ENCODE measurements at regions not wholly inside any gene's neighbourhood (a gene's known extent, or its start where the extent isn't known, plus 50 kb on each side); places are given as distances from the start of the nearest gene placed in this dataset.
"Not testable (repeated sequence)": the region's sequence is repeated elsewhere in the genome, so short reads cannot be mapped to it uniquely, and the experiment has no call there.

- no peaks in the 10 kb centered on the region for H3K79me2 ChIP-seq
- TF ChIP-seq, protein P1, sequence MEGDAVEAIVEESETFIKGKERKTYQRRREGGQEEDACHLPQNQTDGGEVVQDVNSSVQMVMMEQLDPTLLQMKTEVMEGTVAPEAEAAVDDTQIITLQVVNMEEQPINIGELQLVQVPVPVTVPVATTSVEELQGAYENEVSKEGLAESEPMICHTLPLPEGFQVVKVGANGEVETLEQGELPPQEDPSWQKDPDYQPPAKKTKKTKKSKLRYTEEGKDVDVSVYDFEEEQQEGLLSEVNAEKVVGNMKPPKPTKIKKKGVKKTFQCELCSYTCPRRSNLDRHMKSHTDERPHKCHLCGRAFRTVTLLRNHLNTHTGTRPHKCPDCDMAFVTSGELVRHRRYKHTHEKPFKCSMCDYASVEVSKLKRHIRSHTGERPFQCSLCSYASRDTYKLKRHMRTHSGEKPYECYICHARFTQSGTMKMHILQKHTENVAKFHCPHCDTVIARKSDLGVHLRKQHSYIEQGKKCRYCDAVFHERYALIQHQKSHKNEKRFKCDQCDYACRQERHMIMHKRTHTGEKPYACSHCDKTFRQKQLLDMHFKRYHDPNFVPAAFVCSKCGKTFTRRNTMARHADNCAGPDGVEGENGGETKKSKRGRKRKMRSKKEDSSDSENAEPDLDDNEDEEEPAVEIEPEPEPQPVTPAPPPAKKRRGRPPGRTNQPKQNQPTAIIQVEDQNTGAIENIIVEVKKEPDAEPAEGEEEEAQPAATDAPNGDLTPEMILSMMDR (IDR thresholded peaks at IDR 0.05): no peak
- H3K9ac ChIP-seq: no peak overlapping the region
- H3K4me1 ChIP-seq: no peaks in the 10 kb centered on the region
- H2AFZ ChIP-seq: no peak overlapping the region
- H3K4me3 ChIP-seq (ENCODE audit: low read depth, low read length): no peak overlapping the region
- H3K27me3 ChIP-seq (ENCODE audit: control insufficient read depth, insufficient read depth, low read length): no peaks in the 10 kb centered on the region
- no peak overlapping the region for H3K4me2 ChIP-seq (ENCODE audit: low read length)
- no peaks in the 10 kb centered on the region for H3K9me3 ChIP-seq (ENCODE audit: control insufficient read depth, low read length)
- H3K36me3 ChIP-seq (ENCODE audit: control insufficient read depth, insufficient read depth, low read length): no peaks in the 10 kb centered on the region
- no peak overlapping the region for H3K27ac ChIP-seq
Observed at GRCh38 chr22:33985506-33985905, 65.2 kb upstream of the LARGE1 start.

- Histone ChIP-seq H3K36me3 (ENCODE audit: control insufficient read depth, insufficient read depth, low read length) (no peaks in the 10 kb centered on the region), H2AFZ (no peak overlapping the region), H3K4me3 (ENCODE audit: low read depth, low read length) (no peak overlapping the region), H3K27me3 (ENCODE audit: control insufficient read depth, insufficient read depth, low read length) (no peaks in the 10 kb centered on the region), H3K9me3 (ENCODE audit: control insufficient read depth, low read length) (no peaks in the 10 kb centered on the region), H3K27ac (no peak overlapping the region), H3K79me2 (no peaks in the 10 kb centered on the region), H3K9ac (no peak overlapping the region), H3K4me2 (ENCODE audit: low read length) (no peak overlapping the region), H3K4me1 (no peaks in the 10 kb centered on the region)
- TF ChIP-seq, protein P1 (IDR thresholded peaks at IDR 0.05): no peak
Observed at GRCh38 chr22:33986167-33986771, 66.0 kb upstream of the LARGE1 start.

DNA sequence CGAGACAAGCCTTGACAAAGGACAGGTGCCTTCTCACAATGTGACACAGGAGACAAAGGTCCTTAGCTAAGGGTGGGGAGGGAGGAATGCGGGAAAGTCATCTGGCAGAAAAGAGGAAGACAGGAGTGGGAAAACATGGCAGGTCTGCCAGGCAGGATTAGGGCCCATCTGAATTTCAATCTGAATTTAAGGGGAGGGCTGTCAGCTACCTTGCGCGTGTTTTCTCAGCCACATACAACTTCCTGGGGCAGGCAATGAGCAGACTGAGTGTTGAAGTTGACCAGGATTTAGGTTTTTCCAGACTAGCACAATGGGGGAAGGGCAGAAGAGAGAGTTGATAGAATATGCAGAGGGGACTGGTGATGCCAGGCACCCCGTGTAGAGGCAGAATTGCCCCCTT lies 66.7 kb upstream of the LARGE1 start:
- Histone ChIP-seq H3K36me3 (ENCODE audit: control insufficient read depth, insufficient read depth, low read length) (no peaks in the 10 kb centered on the region), H3K4me3 (ENCODE audit: low read depth, low read length) (no peak overlapping the region), H3K9ac (no peak overlapping the region), H2AFZ (no peak overlapping the region), H3K27me3 (ENCODE audit: control insufficient read depth, insufficient read depth, low read length) (no peaks in the 10 kb centered on the region), H3K4me2 (ENCODE audit: low read length) (no peak overlapping the region), H3K79me2 (no peaks in the 10 kb centered on the region), H3K4me1 (no peaks in the 10 kb centered on the region), H3K9me3 (ENCODE audit: control insufficient read depth, low read length) (no peaks in the 10 kb centered on the region), H3K27ac (no peak overlapping the region)
- TF ChIP-seq, protein P1 (IDR thresholded peaks at IDR 0.05): no peak

- H3K9ac ChIP-seq; H3K4me2 ChIP-seq (ENCODE audit: low read length); H3K27ac ChIP-seq; H3K36me3 ChIP-seq (ENCODE audit: control insufficient read depth, insufficient read depth, low read length); H3K4me1 ChIP-seq; H3K4me3 ChIP-seq (ENCODE audit: low read depth, low read length); H3K9me3 ChIP-seq (ENCODE audit: control insufficient read depth, low read length); H2AFZ ChIP-seq; H3K27me3 ChIP-seq (ENCODE audit: control insufficient read depth, insufficient read depth, low read length); H3K79me2 ChIP-seq: not testable (repeated sequence)
Observed at GRCh38 chr22:33989263-33989662, 69.0 kb upstream of the LARGE1 start.

DNA sequence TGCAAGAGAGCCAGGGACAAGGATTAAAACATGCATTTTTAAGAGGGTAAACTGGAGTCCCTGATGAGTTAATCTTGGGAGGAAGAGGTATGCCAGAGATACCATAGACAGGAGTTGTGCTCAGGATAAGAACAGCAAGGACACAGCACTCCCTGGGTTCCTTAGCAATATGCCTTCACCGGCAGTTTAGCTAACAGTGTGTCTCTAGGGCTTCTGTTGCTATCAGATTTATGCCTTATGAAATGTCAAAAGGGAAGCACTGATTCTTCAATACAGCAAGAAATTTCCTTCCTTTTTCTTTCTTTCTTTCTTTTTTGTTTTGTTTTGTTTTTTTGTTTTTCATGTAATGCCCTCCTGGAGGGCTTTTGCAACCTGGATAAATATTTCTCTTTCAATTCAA lies 71.3 kb upstream of the LARGE1 start:
- no peak overlapping the region for H3K27ac ChIP-seq
- no peaks in the 10 kb centered on the region for H3K79me2 ChIP-seq
- H3K9ac ChIP-seq: no peak overlapping the region
- H3K4me1 ChIP-seq: no peaks in the 10 kb centered on the region
- no peaks in the 10 kb centered on the region for H3K27me3 ChIP-seq (ENCODE audit: control insufficient read depth, insufficient read depth, low read length)
- no peaks in the 10 kb centered on the region for H3K36me3 ChIP-seq (ENCODE audit: control insufficient read depth, insufficient read depth, low read length)
- TF ChIP-seq, protein P1 (IDR thresholded peaks at IDR 0.05): no peak
- no peak overlapping the region for H2AFZ ChIP-seq
- no peaks in the 10 kb centered on the region for H3K9me3 ChIP-seq (ENCODE audit: control insufficient read depth, low read length)
- no peak overlapping the region for H3K4me2 ChIP-seq (ENCODE audit: low read length)
- no peak overlapping the region for H3K4me3 ChIP-seq (ENCODE audit: low read depth, low read length)
